GM12874 (cell line): ENCODE measurements at regions not wholly inside any gene's neighbourhood (a gene's known extent, or its start where the extent isn't known, plus 50 kb on each side); places are given as distances from the start of the nearest gene placed in this dataset.

ENCODE experiments used
- CTCF ChIP-seq: IDR thresholded peaks from 2 replicates; pipeline ENCODE4 v1.5.1; 2011; ENCODE audit warnings: low read depth, mild to moderate bottlenecking, control low read depth, low read length, moderate library complexity; ENCODE audit not compliant: insufficient read depth

GRCh38 chr5:1975406-1975715 lies 92.6 kb upstream of the IRX4 start:
- no peak for TF ChIP-seq CTCF

DNA sequence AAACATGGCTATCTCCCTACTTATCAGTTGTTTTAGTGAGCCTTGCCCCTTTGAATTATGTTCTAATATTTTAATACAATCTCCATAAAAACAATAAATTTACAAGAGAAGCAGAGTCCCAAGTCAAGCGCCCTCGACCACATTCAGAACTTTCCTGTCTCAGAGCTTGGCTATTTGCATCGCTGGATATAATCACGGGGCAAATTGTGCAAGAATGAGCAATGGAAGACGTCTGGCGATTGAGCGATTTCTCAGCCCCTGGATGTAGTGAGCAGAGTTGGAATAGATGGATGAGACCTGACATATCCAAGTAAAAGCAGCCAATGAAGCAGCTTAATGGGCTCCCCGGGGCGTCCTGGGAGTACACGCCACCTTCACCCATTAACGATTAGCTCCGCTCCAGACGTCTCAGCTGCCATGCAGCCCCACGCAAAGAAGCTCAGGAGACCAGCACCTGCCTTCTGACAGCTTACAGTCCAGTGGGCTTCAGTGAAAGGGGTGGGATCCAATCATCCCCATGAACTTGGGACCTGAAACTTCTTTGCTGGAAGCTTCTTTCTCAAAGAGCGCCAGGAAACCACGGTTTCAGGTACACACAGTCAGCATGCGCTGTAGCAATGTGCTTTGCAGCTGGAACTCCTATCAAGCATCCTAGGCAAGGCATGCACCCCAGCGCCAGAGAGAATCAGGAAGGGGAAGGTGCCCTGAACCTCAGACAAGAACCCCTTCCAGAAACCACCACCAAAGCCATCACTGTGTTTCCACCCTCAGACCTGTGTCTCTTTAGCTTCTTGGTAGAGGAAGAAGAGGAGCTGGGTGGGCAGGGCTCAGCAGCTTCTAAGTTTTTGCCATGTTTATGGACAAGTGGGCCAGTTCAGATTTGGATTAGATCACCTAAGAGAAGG lies 92.0 kb upstream of the IRX4 start:
- no peak for TF ChIP-seq CTCF

GRCh38 chr5:1974081-1974480 lies 91.4 kb upstream of the IRX4 start:
- TF ChIP-seq CTCF: no peak

GRCh38 chr5:1973391-1974013 lies 90.8 kb upstream of the IRX4 start:
- no peak for TF ChIP-seq CTCF

DNA sequence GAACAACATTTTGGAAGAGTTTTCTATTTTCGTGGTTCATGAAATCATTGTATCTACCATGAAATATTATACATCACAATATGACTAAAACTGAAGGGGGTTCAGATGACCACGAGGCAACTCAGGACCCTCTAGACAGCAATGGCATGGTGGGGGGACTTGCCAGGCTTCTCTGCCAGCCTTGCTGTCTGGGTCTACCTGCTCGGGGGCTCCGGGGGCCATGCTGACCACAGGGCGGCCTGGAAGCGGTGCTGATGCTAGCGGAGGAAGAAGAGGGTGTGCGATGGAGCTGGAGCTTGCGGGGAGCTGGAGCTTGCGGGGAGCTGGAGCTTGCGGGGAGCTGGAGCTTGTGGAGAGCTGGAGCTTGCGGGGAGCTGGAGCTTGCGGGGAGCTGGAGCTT lies 89.2 kb upstream of the IRX4 start:
- no peak for TF ChIP-seq CTCF

DNA sequence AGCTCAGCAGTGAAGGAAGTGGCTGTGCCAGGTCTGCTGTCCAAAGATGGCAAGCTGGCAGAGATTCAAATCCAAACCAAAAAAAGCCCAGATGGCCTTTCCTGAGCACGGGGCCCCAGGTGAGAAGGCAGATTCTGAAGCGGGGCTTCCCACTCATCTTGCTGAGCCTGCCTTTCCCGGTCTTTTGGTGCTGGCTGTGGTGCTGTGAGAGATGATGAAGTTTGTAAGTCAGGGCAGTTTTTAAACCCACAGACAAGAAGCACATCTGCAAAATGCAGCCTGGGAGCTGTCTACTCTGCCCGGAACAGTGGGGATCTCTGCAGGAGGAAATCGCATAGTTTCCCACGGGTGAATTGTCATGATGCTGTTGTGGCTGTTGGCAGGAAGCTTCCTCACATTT lies 85.0 kb upstream of the IRX4 start:
- TF ChIP-seq CTCF: no peak

DNA sequence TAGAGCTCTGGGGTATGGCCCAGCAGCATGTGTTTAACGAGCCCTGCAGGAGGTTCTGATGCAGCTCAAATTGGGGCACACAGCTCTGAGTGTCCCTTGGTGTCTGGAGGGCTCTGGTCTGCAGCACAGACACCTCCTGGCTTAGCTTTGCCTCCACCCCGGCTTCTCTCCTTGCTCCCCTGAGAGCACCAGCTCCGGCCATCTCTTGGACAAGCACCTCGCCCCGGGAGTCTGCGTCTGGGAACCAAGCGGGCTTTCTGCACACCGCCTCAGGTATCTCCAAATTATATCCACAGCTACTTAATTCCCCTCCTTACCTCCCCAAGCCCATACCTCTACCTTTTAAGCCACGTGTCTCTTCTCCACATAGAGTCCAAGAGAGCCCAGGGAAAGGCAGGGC lies 83.7 kb upstream of the IRX4 start:
- TF ChIP-seq CTCF: no peak
